ENCODE measurements at regions not wholly inside any gene's neighbourhood (a gene's known extent, or its start where the extent isn't known, plus 50 kb on each side); places are given as distances from the start of the nearest gene placed in this dataset.

GRCh38 chr6:137660296-137660731 is 166.1 kb upstream of the OLIG3 start:
- TF ChIP-seq YY1 (IDR thresholded peaks at IDR 0.05; ENCODE audit: low read depth) (no peak), CREB1 (IDR thresholded peaks at IDR 0.05; ENCODE audit: low read depth) (no peak), USF1 (IDR thresholded peaks at IDR 0.05) (no peak), FOXM1 (IDR thresholded peaks at IDR 0.05; ENCODE audit: borderline replicate concordance, low read depth) (no peak), RAD21 (IDR thresholded peaks at IDR 0.05; ENCODE audit: low read depth) (no peak), EP300 (IDR thresholded peaks at IDR 0.05; ENCODE audit: borderline replicate concordance) (no peak), EGR1 (IDR thresholded peaks at IDR 0.05) (no peak), NFIC (IDR thresholded peaks at IDR 0.05) (no peak)
